DOHH2 (cell line): ENCODE measurements at regions not wholly inside any gene's neighbourhood (a gene's known extent, or its start where the extent isn't known, plus 50 kb on each side); places are given as distances from the start of the nearest gene placed in this dataset.

Experiments used
- CTCF ChIP-seq: fragments of 200-600 bp; sonication (generic); IDR thresholded peaks from one replicate; pipeline ENCODE4 v1.5.1; 2014; ENCODE audit warnings: antibody characterized with exemption, mild to moderate bottlenecking, low read depth, low read length; ENCODE audit not compliant: poor library complexity, severe bottlenecking
- EZH2phosphoT487 ChIP-seq: fragments of 200-600 bp; sonication (generic); IDR thresholded peaks from 2 replicates; pipeline ENCODE4 v1.6.1; 2017; ENCODE audit warnings: borderline replicate concordance, mild to moderate bottlenecking, antibody characterized with exemption, low read length, moderate library complexity, mixed read lengths

GRCh38 chr3:33957176-33957575 is 158.7 kb downstream of the PDCD6IP start:
- TF ChIP-seq CTCF (no peak), EZH2phosphoT487 (no peak)
